CD4-positive, alpha-beta T cell treated with Interleukin-15 for 4 hours (primary cell): ENCODE measurements at regions not wholly inside any gene's neighbourhood (a gene's known extent, or its start where the extent isn't known, plus 50 kb on each side); places are given as distances from the start of the nearest gene placed in this dataset.

Experiments used
- DNase-seq: peaks from one replicate; pipeline ENCODE4 v3.0.0-alpha.2; 2020; ENCODE audit warnings: low spot score

DNA sequence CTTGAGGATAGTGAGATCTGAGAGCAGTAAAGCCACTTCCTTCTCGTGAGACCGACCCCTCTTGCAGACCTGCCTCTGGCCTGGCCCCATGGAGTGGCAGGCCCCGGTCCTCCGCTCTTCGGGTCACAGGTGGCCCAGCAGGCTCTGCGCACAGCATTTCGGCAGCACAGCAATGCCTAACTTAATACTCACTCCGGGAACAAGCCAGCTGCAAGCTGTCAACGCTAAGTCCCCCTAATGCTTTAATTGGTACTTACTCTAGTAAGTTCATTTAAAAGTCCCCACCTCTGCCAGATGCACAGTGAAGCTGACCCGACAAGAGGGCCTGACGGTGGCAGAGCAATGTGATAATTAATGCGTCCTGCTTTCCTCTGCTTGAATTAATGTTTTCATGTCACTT is 349.3 kb upstream of the B3GAT1 start:
- no peak for DNase-seq

DNA sequence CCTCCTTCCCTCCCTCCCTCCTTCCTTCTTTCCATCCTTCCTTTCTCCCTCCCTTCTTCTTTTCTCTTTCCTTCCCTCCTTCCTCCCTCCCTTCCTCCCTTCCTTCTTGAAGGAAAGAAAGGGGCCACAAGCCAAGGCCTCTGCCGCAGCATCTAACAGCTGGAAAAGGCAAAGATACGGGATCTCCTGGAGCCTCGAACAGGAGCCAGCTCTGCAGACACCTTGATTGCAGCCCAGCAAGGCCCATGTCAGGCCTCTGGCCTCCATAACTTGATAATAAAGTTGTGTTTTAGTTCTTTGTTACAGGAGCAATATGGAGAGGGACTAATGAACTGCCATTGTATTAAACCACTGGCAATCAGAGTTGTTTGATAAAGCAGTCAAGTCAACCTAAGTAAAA is 348.9 kb upstream of the B3GAT1 start:
- DNase-seq: no peak

DNA sequence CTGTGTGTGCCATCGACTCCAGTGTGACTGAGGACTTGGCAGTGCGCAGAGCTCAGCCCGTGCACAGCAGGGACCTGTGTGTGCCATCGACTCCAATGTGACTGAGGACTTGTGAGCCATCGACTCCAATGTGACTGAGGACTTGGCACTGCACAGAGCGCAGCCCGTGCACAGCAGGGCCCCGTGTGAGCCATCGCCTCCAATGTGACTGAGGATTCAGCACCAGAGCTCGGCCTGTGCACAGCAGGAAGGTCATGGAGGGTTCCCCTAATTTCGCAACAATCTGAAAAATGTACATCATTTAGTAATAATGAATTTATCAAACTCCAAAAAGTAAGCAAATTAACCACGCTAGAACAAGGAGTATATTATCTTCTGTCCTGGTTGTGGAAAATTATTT is 348.3 kb upstream of the B3GAT1 start:
- DNase-seq: no peak

DNA sequence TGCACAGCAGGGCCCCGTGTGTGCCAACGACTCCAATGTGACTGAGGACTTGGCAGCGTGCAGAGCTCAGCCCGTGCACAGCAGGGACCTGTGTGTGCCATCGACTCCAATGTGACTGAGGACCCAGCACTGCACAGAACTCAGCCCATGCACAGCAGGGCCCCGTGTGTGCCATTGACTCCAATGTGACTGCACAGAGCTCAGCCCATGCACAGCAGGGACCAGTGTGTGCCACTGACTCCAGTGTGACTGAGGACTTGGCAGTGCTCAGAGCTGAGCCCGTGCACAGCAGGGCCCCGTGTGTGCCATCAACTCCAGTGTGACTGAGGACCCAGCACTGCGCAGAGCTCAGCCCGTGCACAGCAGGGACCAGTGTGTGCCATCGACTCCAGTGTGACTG is 347.8 kb upstream of the B3GAT1 start:
- no peak for DNase-seq

DNA sequence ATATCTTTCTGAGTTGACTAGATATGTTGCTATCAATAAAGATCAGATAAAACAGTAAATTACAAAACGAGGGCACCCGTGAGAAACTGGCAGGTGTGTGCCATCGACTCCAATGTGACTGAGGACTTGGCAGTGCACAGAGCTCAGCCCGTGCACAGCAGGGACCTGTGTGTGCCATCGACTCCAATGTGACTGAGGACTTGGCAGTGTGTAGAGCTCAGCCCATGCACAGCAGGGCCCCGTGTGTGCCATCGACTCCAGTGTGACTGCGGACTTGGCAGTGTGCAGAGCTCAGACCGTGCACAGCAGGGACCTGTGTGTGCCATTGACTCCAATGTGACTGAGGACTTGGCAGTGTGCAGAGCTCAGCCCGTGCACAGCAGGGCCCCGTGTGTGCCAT is 347.2 kb upstream of the B3GAT1 start:
- no peak for DNase-seq

DNA sequence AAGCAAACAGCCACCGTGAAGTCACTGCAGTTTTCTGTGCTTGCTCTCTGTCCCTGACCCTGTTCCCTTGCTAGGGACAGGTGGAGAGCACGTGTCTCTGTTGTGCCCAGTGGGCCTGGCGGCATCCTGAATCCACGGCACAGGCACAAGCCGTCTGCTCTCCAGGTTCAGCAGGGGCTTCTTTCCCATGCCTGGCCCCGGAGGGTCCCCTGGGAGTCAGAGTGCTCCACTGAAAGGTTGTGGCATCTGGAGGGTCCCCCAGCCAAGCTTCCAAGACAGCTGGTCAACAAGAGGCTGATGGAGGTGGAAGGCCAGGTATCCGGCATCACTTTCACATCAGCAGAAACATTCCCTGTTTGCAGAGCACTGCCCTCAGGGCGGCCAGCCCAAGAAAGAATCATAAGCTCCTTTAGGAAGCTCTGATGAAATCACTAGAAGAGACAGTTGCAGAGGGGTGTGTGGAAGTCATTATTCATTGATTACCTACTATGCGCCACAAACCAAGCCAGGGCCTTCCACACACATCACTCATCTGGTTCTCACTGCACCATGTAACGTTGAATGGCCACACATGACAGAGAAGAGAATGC is 346.4 kb upstream of the B3GAT1 start:
- DNase-seq: no peak

DNA sequence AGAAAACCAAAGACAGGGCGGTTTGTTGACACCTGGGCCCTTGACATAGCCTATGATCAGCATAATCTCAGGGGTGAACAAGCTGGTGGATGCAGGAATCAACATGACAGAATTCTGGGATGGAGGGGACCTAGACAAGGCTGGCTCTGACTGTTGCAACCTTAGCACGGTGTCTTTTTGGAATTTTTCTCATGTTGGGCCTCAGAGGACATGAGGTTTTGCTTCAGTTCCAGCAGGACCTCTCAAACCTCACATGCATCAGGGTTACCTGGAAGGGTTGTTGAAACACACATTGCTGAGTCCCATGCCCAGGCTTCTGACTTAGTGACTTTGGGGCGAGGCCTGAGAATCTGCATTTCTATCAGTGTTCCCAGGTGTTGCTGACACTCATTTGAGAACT is 345.6 kb upstream of the B3GAT1 start:
- DNase-seq: no peak

DNA sequence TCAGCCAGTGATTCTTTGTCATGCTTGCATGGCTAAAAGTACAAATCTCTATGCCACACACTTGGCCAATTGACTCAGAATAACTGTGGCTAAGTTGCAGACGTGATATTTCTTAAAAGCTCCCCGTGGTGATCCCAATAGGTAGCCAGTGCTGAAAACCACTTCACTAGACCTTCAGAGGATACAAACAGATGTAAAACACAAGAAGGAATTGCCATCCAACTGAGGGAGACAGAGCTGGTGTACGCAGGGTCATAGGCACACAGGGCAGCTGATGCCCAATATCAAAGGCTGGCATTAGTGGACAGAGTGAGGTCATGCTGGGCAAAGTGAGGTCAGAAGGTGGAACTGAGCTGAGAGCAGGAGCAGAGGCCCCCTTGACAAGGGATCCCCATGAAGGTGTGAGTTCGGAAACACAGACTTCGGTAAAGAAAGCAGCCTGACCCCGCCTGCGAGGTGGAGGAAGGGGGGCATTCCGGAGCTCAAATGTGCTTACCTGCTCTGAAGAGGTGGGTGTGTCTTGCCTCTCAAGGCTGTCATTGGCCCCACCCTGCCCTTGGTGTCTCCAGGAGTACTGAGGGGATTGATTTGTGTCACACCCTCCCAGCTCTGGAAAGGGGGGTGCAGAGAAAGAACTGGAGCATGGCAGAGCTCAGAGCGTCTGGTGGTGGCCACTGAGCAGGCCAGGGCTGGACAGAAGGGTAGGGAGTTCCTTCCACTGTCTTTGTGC is 344.9 kb upstream of the B3GAT1 start:
- no peak for DNase-seq

DNA sequence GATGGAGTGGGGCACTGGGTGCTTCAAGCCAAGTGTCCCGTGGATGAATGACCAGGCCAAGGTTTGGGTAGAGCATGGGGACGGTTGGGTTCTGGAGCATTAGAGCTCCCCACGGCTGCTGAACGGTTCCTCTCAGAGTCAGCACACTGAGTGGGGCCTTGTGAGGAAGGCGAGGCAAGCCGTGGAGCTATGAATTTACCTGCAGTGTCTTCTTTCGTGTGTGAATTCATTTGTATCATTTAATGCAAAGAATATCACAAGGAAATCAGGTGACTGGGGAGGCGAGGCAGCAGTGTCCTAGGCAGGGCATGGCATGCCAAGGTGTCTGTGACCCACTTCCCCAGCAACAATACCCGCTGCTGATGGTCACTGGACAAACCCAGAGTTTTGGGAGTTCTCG is 343.5 kb upstream of the B3GAT1 start:
- DNase-seq: no peak

DNA sequence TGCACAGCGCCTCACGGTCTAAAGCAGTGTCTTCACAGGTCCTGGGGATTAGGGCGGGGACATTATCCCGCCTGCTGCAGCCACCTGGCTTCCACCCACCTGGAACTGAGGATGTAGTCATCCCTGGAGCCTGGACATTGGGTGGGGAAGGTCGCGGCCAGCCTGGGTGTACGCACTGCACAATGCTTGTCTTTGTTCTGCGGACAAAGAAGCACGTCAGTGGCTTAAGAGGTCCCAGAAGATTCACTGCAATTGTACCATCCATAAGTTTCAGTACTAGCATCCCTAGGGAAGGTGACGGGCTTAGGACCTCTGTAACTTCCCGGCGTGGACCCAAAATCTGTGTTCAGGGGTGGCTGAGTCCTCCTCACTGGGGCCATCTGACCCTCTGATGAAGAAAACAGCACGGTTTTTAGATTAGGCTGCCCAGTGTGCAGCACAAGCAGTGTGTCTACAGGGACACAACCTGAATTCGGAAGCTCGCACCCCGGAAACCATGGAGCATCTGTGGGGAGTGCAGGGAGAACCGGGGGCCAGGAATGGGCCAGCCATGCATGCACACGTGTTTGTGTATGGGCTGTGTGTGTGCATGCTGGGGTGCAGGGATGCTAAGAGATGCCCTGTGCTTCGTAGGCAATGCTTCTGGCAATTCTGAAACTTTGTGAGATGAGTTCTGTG is 342.6 kb upstream of the B3GAT1 start:
- no peak for DNase-seq

DNA sequence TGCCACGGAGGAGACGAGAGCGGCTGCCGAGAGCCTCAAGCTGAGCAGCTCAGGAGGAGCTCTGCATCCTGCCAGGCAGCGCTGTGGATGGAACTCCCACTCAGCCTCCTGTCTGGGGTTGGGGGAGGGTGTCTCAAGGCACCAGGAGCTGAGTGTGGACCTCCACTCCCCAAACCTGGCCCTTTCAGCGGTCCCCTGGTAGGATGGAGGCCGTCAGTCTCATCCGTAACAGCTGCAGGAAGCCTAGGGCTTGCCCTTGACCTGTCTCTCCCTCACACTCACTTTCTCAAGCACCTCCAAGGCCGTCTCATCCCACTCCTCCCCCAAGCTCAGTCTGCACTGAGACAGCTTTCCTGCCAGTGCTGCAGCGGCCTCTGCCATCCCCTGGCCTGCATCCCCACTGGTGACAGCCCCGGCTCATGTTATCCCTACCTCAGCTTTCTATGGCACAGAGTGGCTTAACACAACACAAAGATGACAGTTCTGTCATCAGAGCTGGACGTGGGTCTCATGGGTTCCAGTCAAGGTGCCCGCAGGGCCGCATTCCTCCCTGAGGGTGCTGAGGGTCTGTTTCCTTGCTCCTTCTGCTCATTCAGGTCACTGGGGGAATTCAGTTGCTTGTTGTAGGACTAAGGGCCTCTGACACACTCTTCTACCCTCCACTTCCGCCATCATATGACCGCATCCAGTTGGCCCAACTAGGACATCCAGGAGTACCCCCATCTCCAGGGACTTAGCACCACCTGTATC is 341.9 kb upstream of the B3GAT1 start:
- no peak for DNase-seq

DNA sequence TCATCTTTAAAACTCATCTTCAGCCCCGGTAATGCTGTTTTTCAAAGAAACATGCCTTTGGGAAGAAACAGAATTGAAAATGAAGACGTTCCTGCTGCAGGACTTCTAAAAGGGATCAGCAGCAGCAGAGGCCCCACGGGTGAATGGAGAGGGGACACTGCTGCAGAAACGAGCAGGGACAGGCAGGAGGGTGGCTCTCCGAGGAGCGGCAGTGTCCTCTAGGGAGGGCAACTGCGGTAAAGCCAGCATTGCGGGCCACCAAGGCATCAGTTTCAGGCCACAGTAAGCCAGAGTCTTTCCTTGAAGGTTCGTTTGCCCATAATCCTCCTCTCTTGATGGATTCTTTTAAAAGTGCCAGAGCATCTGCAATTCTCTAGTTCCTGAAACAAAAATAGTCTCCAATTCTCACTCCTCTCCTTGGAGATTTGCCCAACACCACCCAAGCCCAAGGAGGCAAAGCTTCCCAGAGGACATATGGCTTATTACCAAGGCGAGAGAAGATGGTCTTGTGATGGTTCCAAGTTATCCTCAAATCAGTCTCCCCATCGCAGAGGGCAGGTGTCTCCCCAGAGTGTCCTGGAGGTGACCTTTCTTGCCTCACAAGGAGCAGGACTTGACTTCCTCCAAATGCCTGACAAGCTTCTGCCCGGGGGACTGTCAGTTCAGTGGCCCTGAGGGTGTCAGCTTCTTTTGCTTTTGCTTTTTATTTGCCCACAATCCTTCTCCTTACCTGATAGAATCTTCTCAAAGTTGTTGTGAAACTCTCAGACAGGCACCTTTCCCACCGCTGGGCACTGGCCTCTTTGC is 341.1 kb upstream of the B3GAT1 start:
- no peak for DNase-seq

DNA sequence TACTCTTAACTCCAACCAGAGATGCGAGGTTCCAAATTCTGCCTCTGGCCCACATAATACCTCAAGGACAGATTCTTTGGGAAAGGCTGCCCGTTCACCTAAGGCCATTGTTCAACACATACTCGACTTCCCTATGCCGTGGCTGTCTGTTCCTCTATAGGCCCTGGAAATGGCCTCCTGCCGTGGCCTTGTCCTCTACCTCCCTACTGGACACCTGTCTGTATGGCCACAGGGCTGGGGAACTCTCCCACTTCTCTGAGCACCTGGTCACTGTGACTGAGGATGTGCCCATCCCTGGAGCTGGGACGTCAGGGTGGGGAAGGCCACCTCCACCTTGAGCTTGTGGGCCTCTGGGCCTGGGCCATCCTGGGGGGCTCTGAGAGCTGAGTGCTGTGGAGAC is 340.5 kb upstream of the B3GAT1 start:
- DNase-seq: no peak

DNA sequence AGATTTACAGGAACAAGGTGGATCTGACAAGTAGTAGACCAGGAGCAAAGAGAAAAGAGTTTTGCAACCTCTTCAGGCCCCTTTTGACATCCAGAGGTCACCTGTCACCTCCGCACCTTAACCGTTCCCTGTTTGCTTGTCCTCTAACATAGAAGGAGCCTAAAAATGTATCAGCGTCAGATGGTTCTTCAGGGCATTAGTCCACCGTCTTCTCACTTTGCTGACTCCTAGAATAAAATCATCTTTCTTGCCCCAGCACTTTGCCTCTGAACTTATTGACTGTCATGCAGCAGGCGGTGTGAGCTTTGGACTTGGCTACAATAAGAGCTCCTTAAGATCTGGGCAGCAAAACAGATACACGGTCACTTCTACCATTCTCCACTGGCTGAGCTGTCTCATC is 339.7 kb upstream of the B3GAT1 start:
- no peak for DNase-seq

DNA sequence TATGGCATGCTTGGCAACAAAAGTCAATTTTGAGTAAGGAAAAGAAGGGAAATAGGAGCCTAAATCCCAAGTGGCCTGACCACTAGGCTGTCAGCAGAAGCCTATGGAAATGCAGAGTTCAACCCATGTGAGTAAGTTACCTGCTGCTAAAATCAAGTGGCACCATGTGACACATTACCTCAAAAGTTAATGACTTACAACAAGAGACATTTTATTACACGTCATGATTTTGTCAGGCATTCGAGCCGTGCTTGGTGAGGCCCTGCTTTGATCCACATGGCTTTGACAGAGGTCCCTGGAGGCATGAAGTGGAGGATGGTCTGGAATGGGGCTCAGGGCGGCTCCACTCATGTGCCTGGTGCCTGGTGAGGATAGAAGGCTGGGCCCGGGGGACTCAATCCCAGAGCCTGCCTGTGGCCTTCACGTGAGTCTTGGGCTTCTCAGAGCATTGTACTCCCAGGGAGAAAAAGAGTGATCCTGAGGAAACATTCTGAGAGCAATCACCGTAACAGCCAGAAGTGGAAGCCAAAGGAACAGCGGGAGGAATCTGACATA is 339.1 kb upstream of the B3GAT1 start:
- DNase-seq: no peak

DNA sequence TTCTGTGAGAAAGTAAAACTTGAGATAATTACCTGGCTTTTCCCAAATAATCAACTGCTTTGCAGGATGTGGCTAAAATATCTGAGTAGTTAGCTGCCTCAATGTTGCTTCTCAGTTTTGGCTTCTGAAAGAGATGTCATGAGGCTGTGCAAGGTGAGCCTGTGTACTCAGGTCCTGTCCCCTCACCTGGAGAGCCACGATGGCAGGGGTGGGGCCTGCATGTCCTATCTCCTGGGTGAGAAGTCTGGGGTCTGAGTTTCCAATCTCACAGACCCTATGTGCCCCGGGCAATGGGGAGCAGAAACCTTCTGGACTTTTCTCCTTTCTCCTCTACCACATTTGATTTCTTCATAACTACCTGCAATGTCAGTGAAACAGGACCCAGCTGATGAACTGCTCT is 338.6 kb upstream of the B3GAT1 start:
- no peak for DNase-seq

DNA sequence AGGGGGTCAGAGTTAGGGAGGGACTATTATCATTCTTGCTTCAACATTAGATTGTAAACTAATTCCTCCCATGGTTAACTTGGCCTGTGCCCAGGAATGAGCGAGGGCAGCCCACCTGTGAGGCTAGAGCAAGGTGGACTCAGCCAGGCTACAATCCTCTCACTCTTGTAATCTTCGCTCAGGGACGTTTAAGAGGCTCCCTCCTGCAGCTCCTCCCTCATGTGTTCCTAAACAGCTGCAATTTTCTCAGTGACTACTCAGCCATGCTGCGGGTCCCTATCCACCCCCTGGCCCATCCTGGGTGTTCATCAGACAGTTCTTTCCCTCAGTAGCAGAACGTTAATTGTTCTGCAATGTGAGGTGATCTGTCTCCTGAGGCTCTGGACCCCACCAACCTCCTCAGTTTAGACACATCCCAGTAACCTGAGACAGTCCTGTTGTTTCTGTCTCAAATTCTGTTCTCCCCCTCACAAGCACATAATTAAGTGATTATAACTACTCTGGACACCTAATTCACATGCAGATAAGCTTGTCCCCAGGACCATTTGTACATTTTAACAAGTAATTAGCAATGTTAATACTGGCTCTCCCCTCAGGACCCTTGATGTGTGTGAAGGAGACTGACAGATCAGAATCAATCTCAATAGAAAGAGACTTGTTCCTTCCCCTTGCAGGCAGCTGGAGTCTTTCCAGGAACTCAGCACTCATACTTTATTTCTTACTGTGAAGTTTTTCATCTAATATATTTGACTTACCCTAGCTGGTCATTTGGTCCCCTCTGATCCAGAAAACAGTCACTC is 337.2 kb upstream of the B3GAT1 start:
- no peak for DNase-seq

DNA sequence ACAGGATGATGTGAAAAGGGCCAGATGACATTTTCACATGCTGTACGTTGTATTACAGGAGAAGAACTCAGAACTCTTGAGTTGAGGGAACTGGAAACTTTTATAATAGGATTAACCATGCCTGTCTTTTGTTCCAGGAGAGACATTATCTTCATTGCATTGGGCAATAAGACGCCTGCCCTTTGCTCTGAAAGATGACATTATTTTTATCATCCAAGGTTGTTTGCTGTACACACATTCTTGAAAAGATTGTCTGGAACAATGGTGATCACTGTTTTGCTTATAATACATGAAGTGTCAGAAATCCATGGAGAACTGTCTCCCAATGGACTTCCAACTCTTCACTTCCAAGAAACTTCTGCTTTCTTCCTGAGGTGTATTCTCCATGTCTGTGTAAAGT is 334.6 kb upstream of the B3GAT1 start:
- DNase-seq: no peak

DNA sequence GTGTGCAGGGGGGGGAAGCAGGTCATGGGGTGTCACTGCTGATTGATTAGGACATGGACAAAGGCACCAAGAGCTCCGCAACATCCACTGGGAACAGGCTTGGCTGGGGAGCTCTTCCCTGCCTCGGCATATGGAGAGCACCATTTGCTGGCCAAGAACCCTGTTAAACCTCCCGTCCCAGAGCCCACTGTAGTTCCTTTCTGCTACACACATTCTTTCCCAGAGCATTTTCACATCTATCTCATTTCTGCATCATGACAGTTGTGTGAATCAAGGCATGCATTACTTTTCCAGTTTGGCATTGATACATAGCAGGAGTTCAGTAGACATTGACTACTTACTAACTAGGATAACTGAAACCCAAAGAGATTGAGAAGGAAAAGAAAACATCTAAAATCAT is 333.4 kb upstream of the B3GAT1 start:
- no peak for DNase-seq

DNA sequence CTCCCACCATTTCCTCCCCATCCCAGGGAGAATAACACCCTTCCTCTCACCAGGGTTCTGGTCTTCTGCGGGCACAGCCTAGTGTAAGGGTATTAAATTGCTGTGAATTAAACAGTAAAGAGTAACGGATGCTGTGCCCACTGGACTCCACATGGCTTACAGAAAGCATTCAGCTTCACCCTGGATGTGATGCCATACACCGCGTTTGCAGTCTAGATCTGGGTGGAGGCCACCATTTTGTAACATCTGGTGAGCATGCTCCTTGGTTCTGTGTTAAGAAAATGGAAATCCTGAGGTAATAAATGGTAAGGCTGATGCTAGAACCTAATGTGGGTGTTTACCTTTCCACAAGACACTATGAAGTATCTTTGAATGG is 331.8 kb upstream of the B3GAT1 start:
- DNase-seq: no peak
